H1 (cell line): ENCODE measurements at regions not wholly inside any gene's neighbourhood (a gene's known extent, or its start where the extent isn't known, plus 50 kb on each side); places are given as distances from the start of the nearest gene placed in this dataset.

Source experiments
- CTCF ChIA-PET: fragments of 300-600 bp; sonication (Branson Sonifier 250); formaldehyde crosslinking; loops from one replicate; lab custom pipeline; 2021; ENCODE audit not compliant: partially characterized antibody; lab: Charles Lee
- POLR2A ChIA-PET: fragments of 300-600 bp; sonication (Branson Sonifier 250); formaldehyde crosslinking; loops from one replicate; lab custom pipeline; 2021; ENCODE audit warnings: inconsistent platforms; ENCODE audit not compliant: partially characterized antibody; lab: Charles Lee
- DNase-seq, 2 experiments: peaks; one replicate each; pipeline versions ENCODE4 v3.0.0 to v3.0.0-alpha.2; 2010 to 2022; ENCODE audit warnings: low spot score in 2 of 2, low read depth in 1 of 2, mixed read lengths in 1 of 2
- FAIRE-seq: peaks from 2 replicates; lab custom pipeline; 2011; peaks lifted over from hg19 to GRCh38; lab: Jason Lieb, UNC
- H2AFZ ChIP-seq: 2 replicates; pipeline ENCODE4 v1.8.1; 2012; ENCODE audit warnings: low read length, inconsistent platforms
- H2AK5ac ChIP-seq: 2 replicates; pipeline ENCODE4 v1.6.1; 2013; ENCODE audit warnings: low read depth, low read length
- H2BK120ac ChIP-seq: replicated peaks from 2 replicates; pipeline ENCODE3; 2013; ENCODE audit warnings: low read depth, low read length, inconsistent platforms
- H2BK12ac ChIP-seq: 2 replicates; pipeline ENCODE4 v1.6.1; 2013; ENCODE audit warnings: low read depth, low read length
- H2BK15ac ChIP-seq: 2 replicates; pipeline ENCODE4 v1.6.1; 2013; ENCODE audit warnings: low read length
- H2BK20ac ChIP-seq: 2 replicates; pipeline ENCODE4 v1.6.1; 2013; ENCODE audit warnings: low read length
- H2BK5ac ChIP-seq: 2 replicates; pipeline ENCODE4 v1.6.1; 2013; ENCODE audit warnings: low read depth, low read length
- H3K14ac ChIP-seq: 2 replicates; pipeline ENCODE4 v1.6.1; 2013; ENCODE audit warnings: inconsistent platforms; ENCODE audit not compliant: insufficient read length
- H3K18ac ChIP-seq: 2 replicates; pipeline ENCODE4 v1.6.1; 2013; ENCODE audit warnings: low read length; ENCODE audit errors: extremely low read depth
- H3K23ac ChIP-seq: 2 replicates; pipeline ENCODE4 v1.6.1; 2013; ENCODE audit warnings: inconsistent platforms; ENCODE audit not compliant: insufficient read length
- H3K23me2 ChIP-seq: 2 replicates; pipeline ENCODE4 v1.6.1; 2013; ENCODE audit warnings: low read depth, low read length
- H3K27ac ChIP-seq: 2 replicates; pipeline ENCODE4 v1.6.1; 2011; ENCODE audit warnings: low read depth, low read length, inconsistent platforms
- H3K27me3 ChIP-seq, 4 experiments: replicated peaks in 1 of 4; 1 replicate in 1 of 4; 2 replicates in 3 of 4; pipeline versions ENCODE4 v1.6.1 to v1.8.1; 2011 to 2013; ENCODE audit warnings: low read length in 3 of 4, mild to moderate bottlenecking in 3 of 4, inconsistent platforms in 2 of 4, mixed read lengths in 2 of 4, moderate library complexity in 1 of 4; ENCODE audit not compliant: control insufficient read depth in 3 of 4, insufficient read depth in 3 of 4; ENCODE audit errors: extremely low read depth in 1 of 4
- H3K36me3 ChIP-seq, 4 experiments: 2 replicates each; pipeline versions ENCODE4 v1.6.1 to v1.8.1; 2011 to 2013; ENCODE audit warnings: mild to moderate bottlenecking in 4 of 4, low read length in 3 of 4, moderate library complexity in 2 of 4, control low read depth in 1 of 4, inconsistent platforms in 1 of 4; ENCODE audit not compliant: insufficient read depth in 4 of 4, control insufficient read depth in 2 of 4
- H3K4ac ChIP-seq: replicated peaks from 2 replicates; pipeline ENCODE3; 2013; ENCODE audit warnings: low read length, low read depth, mixed read lengths, inconsistent platforms; ENCODE audit not compliant: insufficient read length
- H3K4me1 ChIP-seq, 4 experiments: replicated peaks in 1 of 4; 1 replicate in 1 of 4; 2 replicates in 3 of 4; pipeline versions ENCODE4 v1.6.1 to v1.8.1; 2011 to 2013; ENCODE audit warnings: low read length in 3 of 4, inconsistent platforms in 2 of 4, mixed read lengths in 1 of 4; ENCODE audit not compliant: insufficient read depth in 4 of 4, control insufficient read depth in 3 of 4
- H3K4me2 ChIP-seq, 2 experiments: 2 replicates each; pipeline versions ENCODE4 v1.6.1 to v1.8.1; 2011 to 2013; ENCODE audit warnings: low read depth in 2 of 2, low read length in 2 of 2, control low read depth in 1 of 2, inconsistent platforms in 1 of 2, mild to moderate bottlenecking in 1 of 2; ENCODE audit not compliant: insufficient read depth in 1 of 2
- H3K4me3 ChIP-seq, 4 experiments: fragments of 200-600, 300-600 bp in 1 of 4; sonication (generic), shearing (Covaris generic), sonication (Bioruptor Twin) in 1 of 4; 2 replicates each; pipeline versions ENCODE4 v1.5.1 to v1.8.1; 2011 to 2016; ENCODE audit warnings: low read length in 4 of 4, low read depth in 3 of 4, control low read depth in 2 of 4, inconsistent platforms in 2 of 4, mild to moderate bottlenecking in 2 of 4, mixed read lengths in 1 of 4, moderate library complexity in 1 of 4; ENCODE audit not compliant: insufficient read depth in 2 of 4; ENCODE audit errors: extremely low read depth in 1 of 4
- H3K56ac ChIP-seq: replicated peaks from 2 replicates; pipeline ENCODE3; 2013; ENCODE audit warnings: low read depth, mild to moderate bottlenecking, mixed read lengths, low read length, inconsistent platforms; ENCODE audit not compliant: insufficient read length
- H3K79me1 ChIP-seq: 2 replicates; pipeline ENCODE4 v1.6.1; 2013; ENCODE audit warnings: low read depth, low read length, control low read depth
- H3K79me2 ChIP-seq, 2 experiments: 2 replicates each; pipeline versions ENCODE4 v1.6.1 to v1.8.1; 2012 to 2013; ENCODE audit warnings: low read length in 2 of 2, mild to moderate bottlenecking in 2 of 2, inconsistent platforms in 1 of 2; ENCODE audit not compliant: insufficient read depth in 2 of 2, control insufficient read depth in 1 of 2
- H3K9ac ChIP-seq, 4 experiments: replicated peaks in 1 of 4; 1 replicate in 1 of 4; 2 replicates in 3 of 4; pipeline versions ENCODE4 v1.6.1 to v1.8.1; 2011 to 2013; ENCODE audit warnings: low read depth in 3 of 4, low read length in 3 of 4, control low read depth in 2 of 4, mild to moderate bottlenecking in 2 of 4, moderate library complexity in 2 of 4, inconsistent platforms in 1 of 4; ENCODE audit errors: extremely low read depth in 1 of 4
- H3K9me3 ChIP-seq, 2 experiments: 2 replicates each; pipeline versions ENCODE4 v1.6.1 to v1.8.1; 2012 to 2013; ENCODE audit warnings: mild to moderate bottlenecking in 2 of 2, moderate library complexity in 2 of 2, control low read depth in 1 of 2, inconsistent platforms in 1 of 2, low read depth in 1 of 2, low read length in 1 of 2, mixed read lengths in 1 of 2; ENCODE audit not compliant: insufficient read depth in 2 of 2
- H4K20me1 ChIP-seq, 2 experiments: replicated peaks in 1 of 2; 2 replicates each; pipeline versions ENCODE3 to v1.8.1; 2011 to 2013; ENCODE audit warnings: inconsistent platforms in 2 of 2, low read length in 2 of 2, mild to moderate bottlenecking in 1 of 2; ENCODE audit not compliant: insufficient read depth in 2 of 2, control insufficient read depth in 1 of 2
- H4K5ac ChIP-seq: 2 replicates; pipeline ENCODE4 v1.6.1; 2013; ENCODE audit warnings: low read length, low read depth, mixed read lengths, inconsistent platforms; ENCODE audit not compliant: insufficient read length
- H4K8ac ChIP-seq: 2 replicates; pipeline ENCODE4 v1.8.0; 2013; ENCODE audit warnings: mild to moderate bottlenecking, moderate library complexity, low read length, inconsistent platforms; ENCODE audit not compliant: insufficient read depth; ENCODE audit errors: extremely low read depth
- H4K91ac ChIP-seq: replicated peaks from 2 replicates; pipeline ENCODE3; 2013; ENCODE audit warnings: low read length, mixed read lengths, inconsistent platforms; ENCODE audit not compliant: insufficient read length
- ATF3 ChIP-seq: IDR thresholded peaks from 2 replicates; pipeline ENCODE4 v1.6.1; 2011; ENCODE audit warnings: low read depth, mild to moderate bottlenecking, low read length; ENCODE audit not compliant: insufficient read depth
- BCL11A ChIP-seq, 2 experiments: IDR thresholded peaks; one replicate each; pipeline ENCODE4 v1.6.1; 2011; ENCODE audit warnings: low read depth in 2 of 2, low read length in 2 of 2, mild to moderate bottlenecking in 2 of 2
- CBX5 ChIP-seq: fragments of 300-800, 300-1000 bp; sonication (generic); IDR thresholded peaks from 2 replicates; pipeline ENCODE4 v1.7.1; 2016; ENCODE audit warnings: antibody characterized with exemption, low read length, low read depth
- FOSL1 ChIP-seq: IDR thresholded peaks from 2 replicates; pipeline ENCODE4 v1.6.1; 2011; ENCODE audit warnings: mild to moderate bottlenecking, low read depth, low read length, moderate library complexity; ENCODE audit not compliant: insufficient read depth
- NRF1 ChIP-seq: IDR thresholded peaks from 2 replicates; pipeline ENCODE4 v1.6.1; 2011; ENCODE audit warnings: mild to moderate bottlenecking, low read depth, low read length, improper control_type of control experiment
- SUZ12 ChIP-seq: fragments of 200-600 bp; sonication (generic); IDR thresholded peaks from 2 replicates; pipeline ENCODE4 v1.6.1; 2012; ENCODE audit warnings: mild to moderate bottlenecking, inconsistent platforms, low read length, moderate library complexity, mixed read lengths
- YY1 ChIP-seq: IDR thresholded peaks from 2 replicates; pipeline ENCODE4 v1.6.1; 2011; ENCODE audit warnings: low read depth, mild to moderate bottlenecking, low read length
- WGBS, 2 experiments: shearing (Covaris generic) in 1 of 2; methylation state at CpG; one replicate each; pipeline versions ENCODE4 v1.1.6 to v1.1.7; 2013 to 2015; ENCODE audit warnings: low lambda C conversion rate in 2 of 2, mixed read lengths in 2 of 2, inconsistent platforms in 1 of 2, low coverage in 1 of 2, missing lambda C conversion rate in 1 of 2; ENCODE audit not compliant: insufficient replicate concordance in 2 of 2, insufficient coverage in 1 of 2, insufficient read length in 1 of 2; ENCODE audit errors: extremely low coverage in 1 of 2, missing lambda C conversion rate in 1 of 2; 5-methylcytosine and 5-hydroxymethylcytosine counted together

DNA sequence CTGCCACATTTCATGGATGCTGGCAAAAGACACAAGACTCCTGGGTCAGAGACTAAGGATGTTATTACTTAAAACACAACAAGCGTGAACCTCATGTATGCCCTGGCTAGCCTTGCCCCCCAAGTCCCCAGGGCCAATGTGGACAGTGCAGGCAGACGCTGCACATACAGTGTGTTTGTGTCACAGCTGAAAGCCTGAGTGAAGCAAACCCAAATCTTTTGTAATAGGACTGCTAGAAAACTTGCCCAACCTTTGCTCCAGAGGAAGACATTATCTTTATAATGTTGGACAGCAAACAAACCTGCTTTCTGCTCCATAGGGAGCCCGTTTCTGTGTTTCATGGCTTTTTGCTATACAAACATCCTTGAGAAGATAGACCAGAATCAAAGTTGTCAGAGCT lies 282.0 kb upstream of the RORA start:
- Histone ChIP-seq H3K36me3 (no peaks in the 10 kb centered on the region), H3K9me3 (no peaks in the 10 kb centered on the region), H3K4me2 (no peak overlapping the region), H4K5ac (no peak overlapping the region), H2AK5ac (no peak overlapping the region)
- TF ChIP-seq NRF1 (no peak), ATF3 (no peak), YY1 (no peak), SUZ12 (no peak), CBX5 (no peak), BCL11A (IDR thresholded peaks at IDR 0.05; ENCODE audit: low read depth in 2 of 2, low read length in 2 of 2) (no peak), FOSL1 (no peak)
- TF ChIP-seq, all 59 proteins: peak for 0
- H3K4me3 ChIP-seq: no peak overlapping the region
- no peak overlapping the region for H3K9ac ChIP-seq
- H3K14ac ChIP-seq: no peak overlapping the region
- no peak overlapping the region for H2AFZ ChIP-seq
- H3K23ac ChIP-seq: no peak overlapping the region
- H3K23me2 ChIP-seq: no peaks in the 10 kb centered on the region; the same call in 1 of the 2 replicates
- DNase-seq (no peak), FAIRE-seq (no peak)
- WGBS, 2 experiments: 93% methylated on average over 3 of the region's 3 CpGs; no CpG with 5 or more reads in 1 of the 2 experiments
- H4K20me1 ChIP-seq: no peaks in the 10 kb centered on the region
- no peak overlapping the region for H2BK5ac ChIP-seq
- no peak overlapping the region for H2BK15ac ChIP-seq
- peaks cover 0 to 6% (median 0%) of the 10 kb centered on the region in 4 experiments; a peak in 1 of 7 replicates for H3K4me1 ChIP-seq
- H3K79me2 ChIP-seq: no peaks in the 10 kb centered on the region
- H3K79me1 ChIP-seq: no peaks in the 10 kb centered on the region
- no peak overlapping the region for H2BK120ac ChIP-seq
- ChIA-PET CTCF (no interaction called here), POLR2A (no interaction called here)
- H3K27me3 ChIP-seq: no peaks in the 10 kb centered on the region
- H4K8ac ChIP-seq: no peak overlapping the region
- H3K18ac ChIP-seq: no peak overlapping the region
- no peak overlapping the region for H3K56ac ChIP-seq
- H4K91ac ChIP-seq: no peak overlapping the region
- H2BK20ac ChIP-seq: no peak overlapping the region
- no peak overlapping the region for H3K4ac ChIP-seq
- H2BK12ac ChIP-seq: no peak overlapping the region
- H3K27ac ChIP-seq: no peak overlapping the region
